ENCODE measurements at regions not wholly inside any gene's neighbourhood (a gene's known extent, or its start where the extent isn't known, plus 50 kb on each side); places are given as distances from the start of the nearest gene placed in this dataset.

DNA sequence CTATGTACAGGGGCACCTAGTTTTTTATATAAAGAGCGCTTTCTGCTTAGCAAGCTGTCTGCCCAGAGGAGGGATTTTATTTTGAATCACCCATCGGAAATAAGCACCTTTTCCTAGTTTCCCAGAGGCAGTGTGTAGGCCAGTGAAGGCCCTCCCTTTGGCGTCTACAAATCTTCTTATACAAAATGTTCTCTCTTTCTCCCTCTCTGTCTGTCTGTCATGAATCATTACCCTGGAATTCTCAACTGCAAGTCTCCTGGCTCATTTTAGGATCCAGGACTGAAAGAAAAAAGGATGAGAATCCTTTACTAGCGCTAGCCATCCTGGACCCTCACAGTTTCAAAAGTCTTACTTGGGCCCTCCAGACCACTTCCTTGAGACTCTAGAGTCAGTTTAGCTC is 728.1 kb downstream of the OTOL1 start:
- DNase-seq (ENCODE audit: extremely low read depth, low read depth) = no peak
- no peak for TF ChIP-seq CTCF (IDR thresholded peaks at IDR 0.05; ENCODE audit: low read depth, low read length, missing control alignments)
- H3K4me3 ChIP-seq (replicated peaks; ENCODE audit: low read depth, low read length) = no peak overlapping the region

- no peak overlapping the region for H3K4me3 ChIP-seq (replicated peaks; ENCODE audit: low read depth, low read length)
- TF ChIP-seq CTCF (IDR thresholded peaks at IDR 0.05; ENCODE audit: low read depth, low read length, missing control alignments) = no peak
- DNase-seq (ENCODE audit: extremely low read depth, low read depth) = no peak
Observed at GRCh38 chr3:162236949-162237348, 740.3 kb downstream of the OTOL1 start.

DNA sequence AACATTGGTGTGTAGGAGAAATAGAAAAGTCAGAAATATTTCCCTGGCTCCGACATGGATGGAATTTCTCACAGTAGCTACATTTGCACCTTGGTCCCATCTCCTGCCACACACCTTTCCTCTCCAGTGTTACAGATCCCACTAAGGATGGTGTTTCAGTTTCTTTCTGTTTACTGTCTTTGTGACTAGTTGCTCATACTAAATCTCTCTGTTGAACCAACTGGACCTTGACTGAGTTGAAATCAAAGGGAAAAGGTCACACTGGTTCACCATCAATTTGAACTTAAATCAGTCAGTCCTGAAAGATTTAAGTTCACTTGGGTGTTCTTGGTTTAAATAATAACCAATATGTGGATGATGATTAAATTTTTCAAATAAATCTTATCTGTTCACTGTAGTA is 754.2 kb downstream of the OTOL1 start:
- H3K4me3 ChIP-seq (replicated peaks; ENCODE audit: low read depth, low read length) = no peak overlapping the region
- no peak for DNase-seq (ENCODE audit: extremely low read depth, low read depth)
- TF ChIP-seq CTCF (IDR thresholded peaks at IDR 0.05; ENCODE audit: low read depth, low read length, missing control alignments) = no peak

DNA sequence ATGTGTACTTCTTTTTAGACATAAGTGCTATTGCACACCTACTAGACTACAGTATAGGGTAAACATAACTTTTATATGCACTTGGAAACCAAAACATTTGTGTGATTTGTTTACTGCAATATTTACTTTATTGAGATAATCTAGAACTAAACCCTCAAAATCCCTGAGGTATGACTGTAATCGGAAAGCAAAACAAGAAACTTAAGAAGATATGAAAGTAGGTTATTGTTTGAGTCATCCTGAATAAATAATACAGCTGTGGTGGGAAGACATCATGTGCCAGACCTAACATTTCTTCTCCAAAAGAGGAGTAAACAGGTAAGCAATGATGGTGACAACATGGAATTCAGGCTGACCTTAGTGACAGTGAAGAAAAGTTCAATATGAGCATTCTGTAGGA is 765.5 kb downstream of the OTOL1 start:
- H3K4me3 ChIP-seq (replicated peaks; ENCODE audit: low read depth, low read length) = no peak overlapping the region
- no peak for TF ChIP-seq CTCF (IDR thresholded peaks at IDR 0.05; ENCODE audit: low read depth, low read length, missing control alignments)
- DNase-seq (ENCODE audit: extremely low read depth, low read depth) = no peak

GRCh38 chr3:162263596-162263995 is 767.0 kb downstream of the OTOL1 start:
- no peak for DNase-seq (ENCODE audit: extremely low read depth, low read depth)
- no peak overlapping the region for H3K4me3 ChIP-seq (replicated peaks; ENCODE audit: low read depth, low read length)
- no peak for TF ChIP-seq CTCF (IDR thresholded peaks at IDR 0.05; ENCODE audit: low read depth, low read length, missing control alignments)

- DNase-seq (ENCODE audit: extremely low read depth, low read depth) = no peak
- TF ChIP-seq CTCF (IDR thresholded peaks at IDR 0.05; ENCODE audit: low read depth, low read length, missing control alignments) = no peak
- no peak overlapping the region for H3K4me3 ChIP-seq (replicated peaks; ENCODE audit: low read depth, low read length)
Observed at GRCh38 chr3:162269636-162270458, 773.2 kb downstream of the OTOL1 start.

DNA sequence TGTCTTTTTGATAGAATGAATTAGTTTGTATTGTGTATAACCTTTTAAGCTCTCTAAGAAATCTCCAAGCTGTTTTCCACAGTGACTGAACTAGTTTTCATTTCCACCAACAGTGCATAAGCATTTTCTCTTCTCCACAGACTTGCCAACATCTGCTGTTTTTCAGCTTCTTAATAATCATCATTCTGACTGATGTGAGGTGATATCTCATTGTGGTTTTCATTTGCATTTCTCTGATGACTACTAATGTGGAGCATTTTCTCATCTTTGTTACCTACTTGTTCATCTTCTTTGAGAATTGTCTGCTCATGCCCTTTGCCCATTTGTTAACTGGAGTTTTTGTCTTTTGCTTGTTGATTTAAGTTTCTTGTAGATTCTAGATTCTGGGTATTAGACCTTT is 777.5 kb downstream of the OTOL1 start:
- no peak for DNase-seq (ENCODE audit: extremely low read depth, low read depth)
- no peak for TF ChIP-seq CTCF (IDR thresholded peaks at IDR 0.05; ENCODE audit: low read depth, low read length, missing control alignments)
- no peak overlapping the region for H3K4me3 ChIP-seq (replicated peaks; ENCODE audit: low read depth, low read length)
